Fibroblast of villous mesenchyme (primary cell): ENCODE measurements at regions not wholly inside any gene's neighbourhood (a gene's known extent, or its start where the extent isn't known, plus 50 kb on each side); places are given as distances from the start of the nearest gene placed in this dataset.

Experiments
- DNase-seq: peaks from one replicate; pipeline ENCODE4 v3.0.0-alpha.2; 2010; ENCODE audit warnings: low read depth
- H3K4me3 ChIP-seq: 2 replicates; pipeline ENCODE4 v1.5.1; 2011; ENCODE audit warnings: low read depth, mild to moderate bottlenecking, low read length
- TF ChIP-seq, protein P1 (sequence below): IDR thresholded peaks from 2 replicates; pipeline ENCODE4 v1.5.1; 2012; ENCODE audit warnings: low read depth, mild to moderate bottlenecking, low read length; ENCODE audit not compliant: insufficient read depth

DNA sequence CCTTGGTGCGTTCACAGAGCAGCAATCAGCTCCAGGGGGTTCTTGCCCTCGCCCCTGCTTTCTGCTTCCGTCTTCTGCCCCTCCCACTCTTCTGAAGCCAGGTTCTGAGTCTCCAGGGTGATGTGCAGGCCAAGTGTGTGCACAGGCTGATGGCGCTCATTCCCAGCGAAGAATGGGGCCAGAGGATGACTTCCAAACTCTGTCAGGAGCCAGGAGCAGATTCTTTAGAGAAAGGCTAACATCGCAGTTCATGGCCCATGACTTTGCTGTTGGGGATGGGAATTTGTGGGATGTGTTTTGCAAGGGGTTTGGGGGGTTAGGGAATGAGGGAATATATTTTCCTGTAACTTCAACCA, 56.1 kb upstream of the CCN6 start:
- H3K4me3 ChIP-seq: no peak overlapping the region
- TF ChIP-seq, protein P1, sequence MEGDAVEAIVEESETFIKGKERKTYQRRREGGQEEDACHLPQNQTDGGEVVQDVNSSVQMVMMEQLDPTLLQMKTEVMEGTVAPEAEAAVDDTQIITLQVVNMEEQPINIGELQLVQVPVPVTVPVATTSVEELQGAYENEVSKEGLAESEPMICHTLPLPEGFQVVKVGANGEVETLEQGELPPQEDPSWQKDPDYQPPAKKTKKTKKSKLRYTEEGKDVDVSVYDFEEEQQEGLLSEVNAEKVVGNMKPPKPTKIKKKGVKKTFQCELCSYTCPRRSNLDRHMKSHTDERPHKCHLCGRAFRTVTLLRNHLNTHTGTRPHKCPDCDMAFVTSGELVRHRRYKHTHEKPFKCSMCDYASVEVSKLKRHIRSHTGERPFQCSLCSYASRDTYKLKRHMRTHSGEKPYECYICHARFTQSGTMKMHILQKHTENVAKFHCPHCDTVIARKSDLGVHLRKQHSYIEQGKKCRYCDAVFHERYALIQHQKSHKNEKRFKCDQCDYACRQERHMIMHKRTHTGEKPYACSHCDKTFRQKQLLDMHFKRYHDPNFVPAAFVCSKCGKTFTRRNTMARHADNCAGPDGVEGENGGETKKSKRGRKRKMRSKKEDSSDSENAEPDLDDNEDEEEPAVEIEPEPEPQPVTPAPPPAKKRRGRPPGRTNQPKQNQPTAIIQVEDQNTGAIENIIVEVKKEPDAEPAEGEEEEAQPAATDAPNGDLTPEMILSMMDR: no peak
- DNase-seq: no peak

DNA sequence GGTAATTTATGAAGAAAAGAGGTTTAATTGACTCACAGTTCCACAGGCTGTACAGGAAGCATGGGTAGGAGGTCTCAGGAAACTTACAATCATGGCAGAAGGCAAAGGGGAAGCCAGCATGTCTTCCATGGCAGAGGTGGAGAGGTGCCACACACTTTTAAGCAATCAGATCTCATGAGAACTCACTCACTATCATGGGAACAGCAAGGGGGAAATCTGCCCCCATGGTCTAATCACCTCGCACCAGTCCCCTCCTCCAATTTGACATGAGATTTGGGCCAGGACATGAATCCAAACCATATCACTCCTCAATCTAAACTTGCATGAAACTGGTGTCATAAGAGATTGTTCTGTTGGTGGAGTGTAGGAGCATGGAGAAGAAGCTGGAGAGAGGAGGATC, 51.6 kb upstream of the CCN6 start:
- TF ChIP-seq, protein P1: no peak
- DNase-seq: no peak
- H3K4me3 ChIP-seq: no peak overlapping the region
